ENCODE measurements at regions not wholly inside any gene's neighbourhood (a gene's known extent, or its start where the extent isn't known, plus 50 kb on each side); places are given as distances from the start of the nearest gene placed in this dataset.

DNA sequence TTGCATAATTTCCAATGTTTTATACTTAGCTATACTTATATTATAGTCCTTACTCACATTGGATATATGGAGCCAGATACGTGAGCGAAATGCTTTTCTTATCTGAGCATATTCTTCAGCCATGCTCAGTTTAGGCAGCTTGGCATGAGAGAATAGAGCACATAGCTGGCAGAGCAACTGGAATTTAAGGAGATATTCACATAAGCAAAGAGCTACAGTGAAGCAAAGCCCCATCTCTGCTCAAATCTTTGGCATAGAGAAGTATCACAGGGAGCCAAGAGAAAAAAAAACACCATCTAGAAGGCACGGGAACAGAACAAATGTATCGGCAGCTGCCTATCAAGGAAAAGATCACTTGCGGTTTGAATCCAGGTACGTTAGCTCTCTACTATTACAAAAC lies 734.2 kb upstream of the KIF2B start:
- Histone ChIP-seq H3K9me3 (replicated peaks; ENCODE audit: control insufficient read depth, insufficient read depth, low read length) (no peaks in the 10 kb centered on the region), H3K79me2 (ENCODE audit: control insufficient read depth, insufficient read depth, low read length) (no peaks in the 10 kb centered on the region), H3K4me2 (ENCODE audit: insufficient read depth, low read length) (no peak overlapping the region), H4K20me1 (replicated peaks; ENCODE audit: control insufficient read depth, extremely low read depth, insufficient read depth, low read length) (no peaks in the 10 kb centered on the region), H3K27me3 (ENCODE audit: control insufficient read depth in 2 of 2, insufficient read depth in 2 of 2, low read length in 2 of 2) (no peaks in the 10 kb centered on the region), H3K9me1 (replicated peaks; ENCODE audit: control insufficient read depth, extremely low read depth, insufficient read depth, low read length) (no peaks in the 10 kb centered on the region), H2AFZ (ENCODE audit: low read depth, low read length) (no peak overlapping the region), H3K9ac (replicated peaks; ENCODE audit: extremely low read depth, insufficient read depth, low read length) (no peak overlapping the region), H3K27ac (ENCODE audit: insufficient read depth, low read depth, low read length) (no peak overlapping the region), H3K4me1 (ENCODE audit: control insufficient read depth, extremely low read depth, insufficient read depth, low read length) (no peaks in the 10 kb centered on the region), H3K4me3 (replicated peaks in 1 of 3; ENCODE audit: insufficient read depth in 1 of 3, low read depth in 1 of 3, low read length in 3 of 3) (no peak overlapping the region), H3K36me3 (ENCODE audit: control insufficient read depth in 2 of 2, extremely low read depth in 1 of 2, insufficient read depth in 2 of 2, low read length in 2 of 2) (no peaks in the 10 kb centered on the region)
- intact Hi-C loops (cut with micrococcal nuclease) = no loop called here
- FAIRE-seq (no peak), DNase-seq (ENCODE audit: low read depth, low spot score) (no peak)
- POLR2A ChIA-PET = no interaction called here
- TF ChIP-seq, protein P1, sequence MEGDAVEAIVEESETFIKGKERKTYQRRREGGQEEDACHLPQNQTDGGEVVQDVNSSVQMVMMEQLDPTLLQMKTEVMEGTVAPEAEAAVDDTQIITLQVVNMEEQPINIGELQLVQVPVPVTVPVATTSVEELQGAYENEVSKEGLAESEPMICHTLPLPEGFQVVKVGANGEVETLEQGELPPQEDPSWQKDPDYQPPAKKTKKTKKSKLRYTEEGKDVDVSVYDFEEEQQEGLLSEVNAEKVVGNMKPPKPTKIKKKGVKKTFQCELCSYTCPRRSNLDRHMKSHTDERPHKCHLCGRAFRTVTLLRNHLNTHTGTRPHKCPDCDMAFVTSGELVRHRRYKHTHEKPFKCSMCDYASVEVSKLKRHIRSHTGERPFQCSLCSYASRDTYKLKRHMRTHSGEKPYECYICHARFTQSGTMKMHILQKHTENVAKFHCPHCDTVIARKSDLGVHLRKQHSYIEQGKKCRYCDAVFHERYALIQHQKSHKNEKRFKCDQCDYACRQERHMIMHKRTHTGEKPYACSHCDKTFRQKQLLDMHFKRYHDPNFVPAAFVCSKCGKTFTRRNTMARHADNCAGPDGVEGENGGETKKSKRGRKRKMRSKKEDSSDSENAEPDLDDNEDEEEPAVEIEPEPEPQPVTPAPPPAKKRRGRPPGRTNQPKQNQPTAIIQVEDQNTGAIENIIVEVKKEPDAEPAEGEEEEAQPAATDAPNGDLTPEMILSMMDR (IDR thresholded peaks at IDR 0.05; ENCODE audit: extremely low read depth in 1 of 2, insufficient read depth in 1 of 2, low read depth in 1 of 2, low read length in 2 of 2) = no peak
- TF ChIP-seq GATA2 (IDR thresholded peaks at IDR 0.05; ENCODE audit: insufficient read depth, insufficient read length, low read depth, low read length) = no peak
- no peak for TF ChIP-seq POLR2AphosphoS5 (IDR thresholded peaks at IDR 0.05; ENCODE audit: insufficient read depth, low read depth, low read length)
- no peak for TF ChIP-seq MAX (IDR thresholded peaks at IDR 0.05; ENCODE audit: insufficient read depth, insufficient read length)
- TF ChIP-seq POLR2A (IDR thresholded peaks at IDR 0.05; ENCODE audit: low read depth, low read length) = no peak
- no peak for TF ChIP-seq EZH2 (IDR thresholded peaks at IDR 0.05; ENCODE audit: borderline replicate concordance, low read depth, low read length, severe bottlenecking)
- no peak for TF ChIP-seq MYC (IDR thresholded peaks at IDR 0.05; ENCODE audit: low read depth, low read length)
- TF ChIP-seq FOS (IDR thresholded peaks at IDR 0.05; ENCODE audit: borderline replicate concordance, insufficient read depth, low read length) = no peak
- TF ChIP-seq JUN (IDR thresholded peaks at IDR 0.05; ENCODE audit: borderline replicate concordance, insufficient read depth, insufficient read length, low read depth) = no peak
- CTCF ChIA-PET = interaction anchor here (0.8 kb wide), 1 partner anchor 25 kb away, joined by 4 read pairs; no protein-coding TSS in a partner anchor
- dilution Hi-C loops (cut with MboI; ENCODE audit: extremely low pct_ligation_motif_present, low sequenced_read_pairs) = no loop called here
- BruUV-seq (replicated peaks) = no TSS peak
